Suprapubic skin (tissue), 4 donors: ENCODE measurements at regions not wholly inside any gene's neighbourhood (a gene's known extent, or its start where the extent isn't known, plus 50 kb on each side); places are given as distances from the start of the nearest gene placed in this dataset.

Source experiments
- DNase-seq, 2 donors: peaks; one replicate each; pipeline ENCODE4 v3.0.0-alpha.2; 2019; ENCODE audit warnings: low spot score in 2 of 2
- H3K27ac ChIP-seq: fragments of 200-600 bp; sonication (generic); one replicate; pipeline ENCODE4 v1.5.1; 2019
- H3K27me3 ChIP-seq: fragments of 200-600 bp; sonication (generic); one replicate; pipeline ENCODE4 v1.5.1; 2019
- H3K36me3 ChIP-seq: fragments of 200-600 bp; sonication (generic); one replicate; pipeline ENCODE4 v1.5.1; 2019
- H3K4me1 ChIP-seq: fragments of 200-600 bp; sonication (generic); one replicate; pipeline ENCODE4 v1.5.1; 2019
- H3K4me3 ChIP-seq: fragments of 200-600 bp; sonication (generic); one replicate; pipeline ENCODE4 v1.5.1; 2019; ENCODE audit warnings: mild to moderate bottlenecking
- H3K9me3 ChIP-seq: fragments of 200-600 bp; sonication (generic); one replicate; pipeline ENCODE4 v1.5.1; 2019
- EP300 ChIP-seq: sonication (generic); formaldehyde crosslinking; IDR thresholded peaks from one replicate; pipeline ENCODE4 v1.6.1; 2017; ENCODE audit warnings: antibody characterized with exemption
- POLR2A ChIP-seq, 2 donors: fragments of 450-650 bp; IDR thresholded peaks; one replicate each; pipeline ENCODE4 v1.6.1; 2017; ENCODE audit warnings: antibody characterized with exemption in 2 of 2, mild to moderate bottlenecking in 2 of 2, moderate library complexity in 2 of 2
- POLR2AphosphoS5 ChIP-seq, 3 donors: sonication (generic); formaldehyde crosslinking; IDR thresholded peaks; one replicate each; pipeline ENCODE4 v1.6.1; 2017; ENCODE audit warnings: antibody characterized with exemption in 3 of 3
- WGBS: methylation state at CpG from one replicate; pipeline ENCODE4 v1.1.5; 2018; 5-methylcytosine and 5-hydroxymethylcytosine counted together
- TF ChIP-seq, protein P1 (sequence below), 2 donors: fragments of 200-600 bp in 1 of 2; fragments of 450-650 bp in 1 of 2; sonication (generic) in 1 of 2; IDR thresholded peaks; one replicate each; pipeline ENCODE4 v1.5.1; 2016 to 2019; ENCODE audit warnings: antibody characterized with exemption in 2 of 2, mild to moderate bottlenecking in 1 of 2, moderate library complexity in 1 of 2

DNA sequence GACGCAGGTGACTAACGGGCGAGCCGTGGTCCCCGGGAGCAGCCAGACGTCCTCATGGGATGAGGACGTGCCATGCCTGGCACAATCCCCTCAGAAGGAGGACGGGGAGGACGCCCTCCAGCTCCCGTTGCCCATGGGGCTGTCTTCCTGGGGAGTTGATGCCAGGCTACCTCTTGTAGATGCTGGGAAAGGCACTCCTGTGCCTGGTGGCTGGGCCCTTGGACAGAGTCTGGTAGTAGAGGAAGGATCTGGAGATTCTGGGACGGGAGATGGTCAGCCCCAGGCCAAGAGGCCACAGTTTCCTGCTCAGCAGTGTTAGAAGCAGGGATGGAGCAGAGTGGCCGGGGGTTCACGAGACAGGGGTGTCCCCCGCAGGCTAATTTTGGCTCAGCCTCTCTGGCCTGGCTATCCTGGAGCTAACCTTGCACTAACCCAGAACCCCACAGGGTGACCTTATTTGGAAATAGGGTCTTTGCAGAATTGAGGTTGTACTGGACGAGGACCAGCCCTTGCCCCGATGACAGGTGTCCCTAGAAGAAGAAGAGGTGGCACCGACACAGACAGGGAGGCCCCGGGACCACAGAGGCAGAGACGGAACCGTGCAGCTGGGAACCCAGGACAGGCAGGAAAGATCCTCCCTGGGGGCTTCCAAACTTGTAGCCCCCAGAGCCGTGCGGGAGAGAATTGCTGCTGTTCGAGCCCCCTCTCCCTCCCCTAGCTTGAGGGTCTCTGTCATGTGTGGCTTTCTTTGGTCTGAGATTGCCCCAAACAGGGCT is 50.1 kb upstream of the ADRA2C start:
- H3K27me3 ChIP-seq: peaks cover 69% of the 10 kb centered on the region
- WGBS: 63% methylated on average over 20 of the region's 23 CpGs
- TF ChIP-seq EP300 (no peak), POLR2A (IDR thresholded peaks at IDR 0.05) (no peak), POLR2AphosphoS5 (IDR thresholded peaks at IDR 0.05) (no peak)
- TF ChIP-seq, protein P1, sequence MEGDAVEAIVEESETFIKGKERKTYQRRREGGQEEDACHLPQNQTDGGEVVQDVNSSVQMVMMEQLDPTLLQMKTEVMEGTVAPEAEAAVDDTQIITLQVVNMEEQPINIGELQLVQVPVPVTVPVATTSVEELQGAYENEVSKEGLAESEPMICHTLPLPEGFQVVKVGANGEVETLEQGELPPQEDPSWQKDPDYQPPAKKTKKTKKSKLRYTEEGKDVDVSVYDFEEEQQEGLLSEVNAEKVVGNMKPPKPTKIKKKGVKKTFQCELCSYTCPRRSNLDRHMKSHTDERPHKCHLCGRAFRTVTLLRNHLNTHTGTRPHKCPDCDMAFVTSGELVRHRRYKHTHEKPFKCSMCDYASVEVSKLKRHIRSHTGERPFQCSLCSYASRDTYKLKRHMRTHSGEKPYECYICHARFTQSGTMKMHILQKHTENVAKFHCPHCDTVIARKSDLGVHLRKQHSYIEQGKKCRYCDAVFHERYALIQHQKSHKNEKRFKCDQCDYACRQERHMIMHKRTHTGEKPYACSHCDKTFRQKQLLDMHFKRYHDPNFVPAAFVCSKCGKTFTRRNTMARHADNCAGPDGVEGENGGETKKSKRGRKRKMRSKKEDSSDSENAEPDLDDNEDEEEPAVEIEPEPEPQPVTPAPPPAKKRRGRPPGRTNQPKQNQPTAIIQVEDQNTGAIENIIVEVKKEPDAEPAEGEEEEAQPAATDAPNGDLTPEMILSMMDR (IDR thresholded peaks at IDR 0.05): no peak

GRCh38 chr4:3715061-3715854 is 50.9 kb upstream of the ADRA2C start:
- TF ChIP-seq EP300 (no peak), POLR2A (IDR thresholded peaks at IDR 0.05) (no peak), POLR2AphosphoS5 (IDR thresholded peaks at IDR 0.05) (no peak)
- TF ChIP-seq, protein P1 (IDR thresholded peaks at IDR 0.05): no peak
- Histone ChIP-seq H3K9me3 (peaks cover 4% of the 10 kb centered on the region), H3K36me3 (no peaks in the 10 kb centered on the region), H3K27ac (no peak overlapping the region), H3K27me3 (peaks cover 62% of the 10 kb centered on the region), H3K4me1 (no peaks in the 10 kb centered on the region), H3K4me3 (no peak overlapping the region)
- WGBS: 45% methylated on average over 15 of the region's 23 CpGs
- DNase-seq: peak in 1 of 2 donors; percentile 42

More for the DNA sequence above, 50.1 kb upstream of the ADRA2C start:
- DNase-seq: no peak
- Histone ChIP-seq H3K9me3 (peaks cover 4% of the 10 kb centered on the region), H3K27ac (no peak overlapping the region), H3K36me3 (no peaks in the 10 kb centered on the region), H3K4me3 (no peak overlapping the region), H3K4me1 (no peaks in the 10 kb centered on the region)

- Histone ChIP-seq H3K27ac (no peak overlapping the region), H3K27me3 (peaks cover 57% of the 10 kb centered on the region), H3K4me3 (no peak overlapping the region), H3K9me3 (peaks cover 4% of the 10 kb centered on the region), H3K36me3 (no peaks in the 10 kb centered on the region), H3K4me1 (no peaks in the 10 kb centered on the region)
- DNase-seq: no peak
- TF ChIP-seq POLR2A (IDR thresholded peaks at IDR 0.05) (no peak), EP300 (no peak), POLR2AphosphoS5 (IDR thresholded peaks at IDR 0.05) (no peak)
- TF ChIP-seq, protein P1 (IDR thresholded peaks at IDR 0.05): no peak
- WGBS: 81% methylated on average over 4 of the region's 4 CpGs
Observed at GRCh38 chr4:3714642-3715001, 51.6 kb upstream of the ADRA2C start.

DNA sequence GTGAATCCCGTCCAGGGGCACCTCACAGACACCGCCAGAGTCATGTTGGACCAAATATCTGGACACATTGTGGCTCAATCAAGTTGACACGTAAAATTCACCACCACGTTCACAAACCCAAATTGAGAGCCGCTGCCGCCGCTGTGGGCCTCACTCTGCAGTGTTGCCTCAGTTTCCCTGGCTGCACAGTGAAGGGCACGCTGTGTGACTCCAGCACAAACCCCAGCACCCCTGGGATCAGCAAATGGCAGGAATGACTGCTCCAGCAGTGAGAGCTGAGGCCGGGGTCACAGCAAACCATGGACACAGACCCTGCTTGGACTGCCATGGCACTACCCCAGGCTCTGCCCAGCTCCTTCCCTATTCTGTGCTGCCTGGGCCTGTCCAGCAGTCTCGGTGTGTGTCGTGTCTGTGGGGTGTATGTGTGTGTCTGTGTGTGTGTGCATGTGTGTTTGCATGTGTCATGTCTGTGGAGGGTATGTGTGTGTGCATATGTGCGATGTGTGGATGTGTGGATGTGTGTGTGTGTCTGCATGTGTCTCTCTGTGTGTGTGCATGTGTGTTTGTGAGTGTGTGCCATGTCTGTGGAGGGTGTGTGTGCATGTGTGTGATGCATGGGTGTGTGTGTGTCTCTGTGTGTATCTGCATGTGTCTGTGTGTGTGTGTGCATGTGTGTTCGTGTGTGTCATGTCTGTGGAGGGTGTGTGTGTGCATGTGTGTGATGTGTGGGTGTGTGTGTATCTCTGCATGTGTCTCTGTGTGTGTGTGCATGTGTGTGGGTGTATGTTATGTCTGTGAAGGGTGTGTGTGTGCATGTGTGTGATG is 52.2 kb upstream of the ADRA2C start:
- DNase-seq: peak in 1 of 2 donors; percentile 32
- H3K4me3 ChIP-seq: no peak overlapping the region
- H3K27ac ChIP-seq: no peak overlapping the region
- no peaks in the 10 kb centered on the region for H3K36me3 ChIP-seq
- 96% methylated on average over 4 of the region's 13 CpGs for WGBS
- H3K9me3 ChIP-seq: peaks cover 4% of the 10 kb centered on the region
- no peak for TF ChIP-seq EP300
- TF ChIP-seq POLR2A (IDR thresholded peaks at IDR 0.05): no peak
- TF ChIP-seq, protein P1 (IDR thresholded peaks at IDR 0.05): no peak
- no peak for TF ChIP-seq POLR2AphosphoS5 (IDR thresholded peaks at IDR 0.05)
- H3K4me1 ChIP-seq: no peaks in the 10 kb centered on the region
- H3K27me3 ChIP-seq: peaks cover 51% of the 10 kb centered on the region
